ENCODE measurements at regions not wholly inside any gene's neighbourhood (a gene's known extent, or its start where the extent isn't known, plus 50 kb on each side); places are given as distances from the start of the nearest gene placed in this dataset.
"Not testable (repeated sequence)": the region's sequence is repeated elsewhere in the genome, so short reads cannot be mapped to it uniquely, and the experiment has no call there.

- no peak for DNase-seq (ENCODE audit: low spot score)
- no peaks in the 10 kb centered on the region for H3K9me3 ChIP-seq
- H3K27me3 ChIP-seq (replicated peaks; ENCODE audit: insufficient read depth): no peaks in the 10 kb centered on the region
- H3K36me3 ChIP-seq: no peaks in the 10 kb centered on the region
- TF ChIP-seq CTCF (IDR thresholded peaks at IDR 0.05): no peak
- H3K4me3 ChIP-seq: no peak overlapping the region
- ATAC-seq (ENCODE audit: insufficient number of reproducible peaks, low FRiP score, low read depth): no peak
- H3K27ac ChIP-seq: no peak overlapping the region
- H3K4me1 ChIP-seq (ENCODE audit: control insufficient read depth in 1 of 2, low read depth in 2 of 2): no peaks in the 10 kb centered on the region
These were observed 731.7 kb downstream of the NSUN3 start for GRCh38 chr3:94794563-94794962.

GRCh38 chr3:94799420-94800060, 736.7 kb downstream of the NSUN3 start:
- Histone ChIP-seq H3K4me1 (ENCODE audit: control insufficient read depth in 1 of 2, low read depth in 2 of 2) (no peaks in the 10 kb centered on the region), H3K27me3 (replicated peaks; ENCODE audit: insufficient read depth) (no peaks in the 10 kb centered on the region), H3K36me3 (no peaks in the 10 kb centered on the region), H3K9me3 (no peaks in the 10 kb centered on the region), H3K4me3 (no peak overlapping the region), H3K27ac (no peak overlapping the region)
- DNase-seq (ENCODE audit: low spot score) (no peak), ATAC-seq (ENCODE audit: insufficient number of reproducible peaks, low FRiP score, low read depth) (no peak)
- TF ChIP-seq CTCF (IDR thresholded peaks at IDR 0.05): no peak

- Histone ChIP-seq H3K27ac (no peak overlapping the region), H3K9me3 (no peaks in the 10 kb centered on the region), H3K27me3 (replicated peaks; ENCODE audit: insufficient read depth) (no peaks in the 10 kb centered on the region), H3K4me1 (ENCODE audit: control insufficient read depth in 1 of 2, low read depth in 2 of 2) (no peaks in the 10 kb centered on the region), H3K36me3 (no peaks in the 10 kb centered on the region), H3K4me3 (no peak overlapping the region)
- TF ChIP-seq CTCF (IDR thresholded peaks at IDR 0.05): no peak
- ATAC-seq (ENCODE audit: insufficient number of reproducible peaks, low FRiP score, low read depth) (no peak), DNase-seq (ENCODE audit: low spot score) (no peak)
These were observed 749.0 kb downstream of the NSUN3 start for GRCh38 chr3:94811836-94812235.

GRCh38 chr3:94821241-94821640, 758.4 kb downstream of the NSUN3 start:
- no peaks in the 10 kb centered on the region for H3K4me1 ChIP-seq (ENCODE audit: control insufficient read depth in 1 of 2, low read depth in 2 of 2)
- ATAC-seq (ENCODE audit: insufficient number of reproducible peaks, low FRiP score, low read depth) (no peak), DNase-seq (ENCODE audit: low spot score) (no peak)
- no peaks in the 10 kb centered on the region for H3K9me3 ChIP-seq
- H3K36me3 ChIP-seq: no peaks in the 10 kb centered on the region
- no peak overlapping the region for H3K4me3 ChIP-seq
- TF ChIP-seq CTCF (IDR thresholded peaks at IDR 0.05): no peak
- H3K27ac ChIP-seq: no peak overlapping the region
- no peaks in the 10 kb centered on the region for H3K27me3 ChIP-seq (replicated peaks; ENCODE audit: insufficient read depth)

GRCh38 chr3:94822298-94822697, 759.4 kb downstream of the NSUN3 start:
- H3K36me3 ChIP-seq: no peaks in the 10 kb centered on the region
- no peaks in the 10 kb centered on the region for H3K4me1 ChIP-seq (ENCODE audit: control insufficient read depth in 1 of 2, low read depth in 2 of 2)
- H3K9me3 ChIP-seq: no peaks in the 10 kb centered on the region
- ATAC-seq (ENCODE audit: insufficient number of reproducible peaks, low FRiP score, low read depth) (no peak), DNase-seq (ENCODE audit: low spot score) (no peak)
- H3K4me3 ChIP-seq: no peak overlapping the region
- no peak for TF ChIP-seq CTCF (IDR thresholded peaks at IDR 0.05)
- H3K27ac ChIP-seq: no peak overlapping the region
- no peaks in the 10 kb centered on the region for H3K27me3 ChIP-seq (replicated peaks; ENCODE audit: insufficient read depth)

GRCh38 chr3:94846251-94846650, 783.4 kb downstream of the NSUN3 start:
- not testable (repeated sequence) for H3K4me1 ChIP-seq (ENCODE audit: control insufficient read depth in 1 of 2, low read depth in 2 of 2); DNase-seq (ENCODE audit: low spot score); H3K4me3 ChIP-seq; ATAC-seq (ENCODE audit: insufficient number of reproducible peaks, low FRiP score, low read depth); H3K27me3 ChIP-seq (replicated peaks; ENCODE audit: insufficient read depth); H3K36me3 ChIP-seq; H3K27ac ChIP-seq; H3K9me3 ChIP-seq
